Osteocyte (in vitro differentiated cells): ENCODE measurements at regions not wholly inside any gene's neighbourhood (a gene's known extent, or its start where the extent isn't known, plus 50 kb on each side); places are given as distances from the start of the nearest gene placed in this dataset.
"Not testable (repeated sequence)": the region's sequence is repeated elsewhere in the genome, so short reads cannot be mapped to it uniquely, and the experiment has no call there.

Experiments used
- DNase-seq: peaks from one replicate; pipeline ENCODE4 v3.0.0; 2021; ENCODE audit warnings: mixed read lengths; ENCODE audit not compliant: unreplicated experiment; ENCODE audit errors: extremely low spot score
- H3K27ac Mint-ChIP-seq: one replicate; pipeline ENCODE4 v1.8.0; 2021; ENCODE audit warnings: mild to moderate bottlenecking, mixed read lengths; ENCODE audit not compliant: unreplicated experiment
- H3K27me3 Mint-ChIP-seq: one replicate; pipeline ENCODE4 v1.8.0; 2021; ENCODE audit warnings: mixed read lengths; ENCODE audit not compliant: unreplicated experiment
- H3K36me3 Mint-ChIP-seq: one replicate; pipeline ENCODE4 v1.8.0; 2021; ENCODE audit warnings: mixed read lengths; ENCODE audit not compliant: unreplicated experiment
- H3K4me1 Mint-ChIP-seq: one replicate; pipeline ENCODE4 v1.8.0; 2021; ENCODE audit warnings: mixed read lengths; ENCODE audit not compliant: unreplicated experiment
- H3K4me3 Mint-ChIP-seq: one replicate; pipeline ENCODE4 v1.8.0; 2021; ENCODE audit warnings: mild to moderate bottlenecking, moderate library complexity, mixed read lengths; ENCODE audit not compliant: unreplicated experiment
- H3K9me3 Mint-ChIP-seq: one replicate; pipeline ENCODE4 v1.8.0; 2021; ENCODE audit warnings: mixed read lengths; ENCODE audit not compliant: unreplicated experiment
- CTCF ChIP-seq: fragments of 200-600 bp; sonication (generic); IDR thresholded peaks from 2 replicates; pipeline ENCODE4 v1.5.0; 2021; ENCODE audit warnings: antibody characterized with exemption, mild to moderate bottlenecking, moderate library complexity

DNA sequence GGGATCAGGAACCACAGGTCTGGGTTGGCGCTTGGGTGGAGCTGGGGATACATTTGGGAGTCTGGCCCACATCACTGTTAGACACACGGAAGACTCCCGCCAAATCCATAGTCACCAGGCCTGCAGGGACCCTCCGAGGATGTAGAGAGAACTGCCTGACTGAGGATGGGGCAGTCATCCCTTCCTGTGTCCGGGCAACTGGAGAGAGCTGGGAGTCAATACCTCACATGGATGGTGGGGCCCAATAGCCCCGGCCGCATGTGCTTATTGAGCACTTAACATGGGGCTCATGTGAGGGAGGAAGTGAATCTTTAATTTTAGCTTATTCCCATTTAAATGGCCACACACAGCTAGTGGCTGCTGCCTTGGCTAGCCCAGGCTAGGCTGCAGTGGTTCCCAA is 124.5 kb downstream of the TLR5 start:
- DNase-seq, result no peak
- no peak overlapping the region for H3K27ac Mint-ChIP-seq
- no peak for TF ChIP-seq CTCF
- H3K4me1 Mint-ChIP-seq, result peaks cover 17% of the 10 kb centered on the region
- no peaks in the 10 kb centered on the region for H3K9me3 Mint-ChIP-seq
- no peak overlapping the region for H3K4me3 Mint-ChIP-seq
- no peaks in the 10 kb centered on the region for H3K36me3 Mint-ChIP-seq
- H3K27me3 Mint-ChIP-seq, result peaks cover 3% of the 10 kb centered on the region

GRCh38 chr1:223019256-223019655 is 123.8 kb downstream of the TLR5 start:
- Mint-ChIP-seq H3K4me1 (peaks cover 17% of the 10 kb centered on the region), H3K36me3 (no peaks in the 10 kb centered on the region)

GRCh38 chr1:223020770-223021169 is 122.3 kb downstream of the TLR5 start:
- peaks cover 25% of the 10 kb centered on the region for H3K4me1 Mint-ChIP-seq
- no peaks in the 10 kb centered on the region for H3K9me3 Mint-ChIP-seq
- H3K4me3 Mint-ChIP-seq, result no peak overlapping the region
- DNase-seq, result no peak
- no peaks in the 10 kb centered on the region for H3K36me3 Mint-ChIP-seq
- no peak for TF ChIP-seq CTCF
- no peaks in the 10 kb centered on the region for H3K27me3 Mint-ChIP-seq
- no peak overlapping the region for H3K27ac Mint-ChIP-seq

More at GRCh38 chr1:223019256-223019655, 123.8 kb downstream of the TLR5 start:
- no peak overlapping the region for H3K4me3 Mint-ChIP-seq
- TF ChIP-seq CTCF, result no peak
- H3K27ac Mint-ChIP-seq, result no peak overlapping the region
- no peak for DNase-seq
- H3K9me3 Mint-ChIP-seq, result no peaks in the 10 kb centered on the region
- H3K27me3 Mint-ChIP-seq, result peaks cover 3% of the 10 kb centered on the region

GRCh38 chr1:223022641-223023473 is 120.2 kb downstream of the TLR5 start:
- Mint-ChIP-seq H3K4me1 (peaks cover 29% of the 10 kb centered on the region), H3K9me3 (no peaks in the 10 kb centered on the region), H3K4me3 (no peak overlapping the region), H3K36me3 (no peaks in the 10 kb centered on the region), H3K27ac (peak overlapping the region; percentile 31), H3K27me3 (no peaks in the 10 kb centered on the region)
- TF ChIP-seq CTCF, result no peak
- no peak for DNase-seq

GRCh38 chr1:223023863-223024262 is 119.2 kb downstream of the TLR5 start:
- Mint-ChIP-seq H3K4me1 (peaks cover 29% of the 10 kb centered on the region), H3K9me3 (no peaks in the 10 kb centered on the region), H3K27me3 (no peaks in the 10 kb centered on the region), H3K36me3 (no peaks in the 10 kb centered on the region), H3K27ac (no peak overlapping the region), H3K4me3 (no peak overlapping the region)
- no peak for TF ChIP-seq CTCF
- DNase-seq, result no peak

DNA sequence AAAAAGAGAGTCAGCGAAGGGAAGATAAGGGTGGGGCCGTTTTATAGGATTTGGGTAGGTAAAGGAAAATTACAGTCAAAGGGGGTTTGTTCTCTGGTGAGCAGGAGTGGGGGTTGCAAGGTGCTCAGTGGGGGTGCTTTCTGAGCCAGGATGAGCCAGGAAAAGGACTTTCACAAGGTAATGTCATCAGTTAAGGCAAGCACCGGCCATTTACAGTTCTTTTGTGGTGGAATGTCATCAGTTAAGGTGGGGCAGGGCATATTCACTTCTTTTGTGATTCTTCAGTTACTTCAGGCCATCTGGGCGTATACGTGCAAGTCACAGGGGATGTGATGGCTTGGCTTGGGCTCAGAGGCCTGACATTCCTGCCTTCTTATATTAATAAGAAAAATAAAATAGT is 118.6 kb downstream of the TLR5 start:
- H3K27me3 Mint-ChIP-seq, H3K4me3 Mint-ChIP-seq, H3K9me3 Mint-ChIP-seq, DNase-seq, H3K36me3 Mint-ChIP-seq, H3K27ac Mint-ChIP-seq: not testable (repeated sequence)
- peaks cover 29% of the 10 kb centered on the region for H3K4me1 Mint-ChIP-seq

- Mint-ChIP-seq H3K4me1 (peaks cover 29% of the 10 kb centered on the region), H3K27ac (peak overlapping the region; percentile 45)
- not testable (repeated sequence) for H3K4me3 Mint-ChIP-seq, H3K9me3 Mint-ChIP-seq, H3K36me3 Mint-ChIP-seq, H3K27me3 Mint-ChIP-seq
- peak; percentile 15 for DNase-seq
Measured at GRCh38 chr1:223025190-223025734, 117.8 kb downstream of the TLR5 start.

DNA sequence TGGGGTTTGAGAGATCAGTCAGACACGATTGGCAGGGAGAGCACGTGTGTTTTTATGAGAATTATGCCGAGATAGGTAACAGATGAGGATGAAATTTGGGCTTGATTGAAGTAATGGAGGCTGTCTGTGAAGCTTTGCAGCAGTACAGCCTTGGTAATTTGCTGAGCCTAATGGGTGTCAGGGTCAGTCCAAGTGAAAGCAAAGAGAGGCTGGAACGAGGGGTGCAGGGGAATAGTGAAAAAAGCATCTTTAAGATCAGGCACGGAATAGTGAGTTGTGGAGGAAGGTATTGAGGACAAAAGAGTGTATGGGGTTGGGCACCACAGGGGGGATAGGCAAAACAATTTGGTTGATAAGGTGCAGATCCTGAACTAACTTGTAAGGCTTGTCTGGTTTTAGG is 116.4 kb downstream of the TLR5 start:
- not testable (repeated sequence) for H3K27ac Mint-ChIP-seq

More for the DNA sequence above, 116.4 kb downstream of the TLR5 start:
- peaks cover 29% of the 10 kb centered on the region for H3K4me1 Mint-ChIP-seq
- not testable (repeated sequence) for DNase-seq, H3K4me3 Mint-ChIP-seq, H3K36me3 Mint-ChIP-seq, H3K9me3 Mint-ChIP-seq
- peaks cover 10% of the 10 kb centered on the region for H3K27me3 Mint-ChIP-seq
